NCI-H2171 treated with DMSO at 0.1 percent for 48 hours (cell line): ENCODE measurements at regions not wholly inside any gene's neighbourhood (a gene's known extent, or its start where the extent isn't known, plus 50 kb on each side); places are given as distances from the start of the nearest gene placed in this dataset.
A peak's percentile ranks its signal among the peaks of the same experiment; 100 is the strongest.
"Not testable (repeated sequence)": the region's sequence is repeated elsewhere in the genome, so short reads cannot be mapped to it uniquely, and the experiment has no call there.

Experiments used
- DNase-seq: peaks from one replicate; lab custom pipeline; 2025; lab: John Stamatoyannopoulos, UW

DNA sequence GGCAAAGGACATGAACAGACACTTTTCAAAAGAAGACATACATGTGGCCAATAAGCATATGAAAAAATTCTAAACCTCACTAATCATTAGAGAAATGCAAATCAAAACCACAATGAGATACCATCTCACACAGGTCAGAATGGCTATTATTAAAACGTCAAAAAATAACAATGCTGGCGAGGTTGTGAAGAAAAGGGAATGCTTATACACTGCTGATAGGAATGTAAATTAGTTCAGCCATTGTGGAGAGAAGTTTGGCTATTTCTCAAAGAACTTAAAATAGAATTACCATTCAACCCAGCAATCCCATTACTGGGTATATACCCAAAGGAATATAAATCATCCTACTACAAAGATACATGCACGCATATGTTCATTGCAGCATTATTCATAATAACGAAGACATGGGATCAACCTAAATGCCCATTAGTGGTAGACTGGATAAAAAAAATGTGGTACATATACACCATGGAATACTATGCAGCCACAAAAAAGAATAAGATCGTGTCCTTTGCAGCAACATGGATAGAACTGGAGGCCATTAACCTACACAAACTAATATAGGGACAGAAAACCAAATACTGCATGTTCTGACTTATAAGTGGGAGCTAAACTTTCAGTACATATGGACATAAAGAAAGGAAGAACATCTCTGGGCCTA lies 101.7 kb downstream of the KLF5 start:
- DNase-seq: not testable (repeated sequence)

DNA sequence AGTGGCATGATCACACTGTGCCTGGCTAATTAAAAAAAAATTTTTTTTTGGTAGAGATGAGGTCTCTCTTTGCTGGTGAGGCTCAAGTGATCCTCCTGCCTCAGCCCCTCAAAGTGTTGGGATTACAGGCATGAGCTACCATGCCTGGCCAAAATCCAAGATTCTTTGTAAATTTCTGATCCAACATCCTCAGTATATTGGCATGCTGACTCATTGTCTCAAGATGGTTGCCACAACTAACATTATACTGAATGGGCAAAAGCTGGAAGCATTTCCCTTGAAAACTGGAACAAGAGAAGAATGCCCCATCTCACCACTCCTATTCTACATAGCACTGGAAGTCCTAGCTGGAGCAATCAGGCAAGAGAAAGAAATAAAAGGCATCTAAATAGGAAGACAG lies 100.0 kb downstream of the KLF5 start:
- DNase-seq: no peak

GRCh38 chr13:73157031-73157430 lies 98.2 kb downstream of the KLF5 start:
- no peak for DNase-seq

DNA sequence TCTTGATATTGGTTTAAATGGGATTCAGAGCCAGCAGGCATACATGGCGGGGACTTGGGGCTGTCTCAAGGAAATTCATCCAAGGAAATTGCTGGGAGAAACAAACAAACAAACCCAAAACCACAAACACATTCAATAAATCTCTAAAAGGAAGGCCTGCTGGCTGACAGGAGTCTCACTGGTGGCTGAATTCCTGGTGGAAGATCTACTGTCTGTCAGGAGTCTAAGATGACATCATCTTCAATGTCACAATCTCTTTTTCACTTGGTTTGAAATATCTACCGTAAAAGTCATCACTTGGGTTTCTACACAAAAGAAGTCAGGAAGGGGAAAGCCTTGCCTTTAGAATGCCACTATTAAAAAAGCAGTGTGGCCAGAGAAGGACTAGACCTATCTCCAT lies 87.9 kb downstream of the KLF5 start:
- DNase-seq: no peak

DNA sequence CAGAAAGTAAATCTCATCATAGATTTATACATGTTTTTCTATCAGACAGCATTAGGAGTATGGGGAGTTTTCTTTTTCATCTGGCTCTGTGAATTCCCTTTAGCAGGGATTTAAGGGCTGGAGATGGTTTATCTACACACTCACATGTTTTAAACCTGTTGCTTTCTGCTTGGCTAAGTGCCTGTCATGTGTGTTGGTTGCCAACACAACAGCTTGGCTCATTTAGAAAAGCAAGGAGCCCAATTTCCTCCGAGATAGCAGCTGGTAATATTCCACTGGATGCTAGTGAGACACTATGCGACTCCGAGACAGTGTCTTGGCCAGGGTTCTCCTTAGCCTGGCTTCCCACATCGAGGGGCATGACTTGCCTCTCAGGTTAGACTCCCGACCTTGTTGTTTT lies 83.3 kb downstream of the KLF5 start:
- DNase-seq: peak; percentile 20

GRCh38 chr13:73141292-73141771 lies 82.5 kb downstream of the KLF5 start:
- DNase-seq: no peak

DNA sequence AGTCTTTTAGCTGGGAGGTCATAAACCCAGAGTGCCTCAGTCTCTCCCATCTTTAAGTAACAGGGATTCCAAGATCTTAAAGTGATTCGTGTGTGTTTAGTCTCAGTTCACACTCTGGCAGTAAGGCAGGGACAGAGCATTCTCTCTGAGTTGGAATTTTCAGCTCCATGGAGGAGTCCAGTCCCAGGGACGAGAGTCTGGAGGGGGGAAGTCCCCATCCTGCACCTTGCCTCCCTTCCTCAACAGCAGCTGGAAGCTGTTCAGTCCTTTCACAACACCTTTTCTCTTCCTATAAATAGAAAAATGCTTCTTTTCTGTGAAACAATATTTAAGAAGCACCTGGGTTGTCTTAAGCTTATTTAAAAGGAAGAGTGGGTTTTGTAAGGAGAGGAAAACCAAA lies 82.0 kb downstream of the KLF5 start:
- DNase-seq: no peak

GRCh38 chr13:73138638-73139491 lies 80.1 kb downstream of the KLF5 start:
- DNase-seq: no peak

DNA sequence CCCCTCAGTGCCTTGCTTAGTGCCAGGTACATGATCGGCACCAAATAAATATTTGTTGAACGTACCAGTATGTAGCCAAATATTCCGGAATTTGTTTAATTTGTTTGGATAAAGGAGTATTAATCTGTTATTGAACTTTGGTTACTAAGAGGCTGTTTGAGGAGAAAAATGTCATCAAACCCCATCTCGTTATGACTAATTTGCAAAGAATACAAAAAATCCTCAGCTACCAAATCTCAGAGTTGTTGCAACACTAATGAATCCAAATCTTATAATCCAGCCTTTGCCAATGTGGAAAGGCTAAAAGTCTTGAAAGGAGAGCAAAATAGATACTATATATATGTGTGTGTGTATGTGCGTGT lies 79.5 kb downstream of the KLF5 start:
- no peak for DNase-seq

GRCh38 chr13:73136776-73137175 lies 78.0 kb downstream of the KLF5 start:
- no peak for DNase-seq

- no peak for DNase-seq
These were observed 74.7 kb downstream of the KLF5 start for GRCh38 chr13:73133531-73133930.

DNA sequence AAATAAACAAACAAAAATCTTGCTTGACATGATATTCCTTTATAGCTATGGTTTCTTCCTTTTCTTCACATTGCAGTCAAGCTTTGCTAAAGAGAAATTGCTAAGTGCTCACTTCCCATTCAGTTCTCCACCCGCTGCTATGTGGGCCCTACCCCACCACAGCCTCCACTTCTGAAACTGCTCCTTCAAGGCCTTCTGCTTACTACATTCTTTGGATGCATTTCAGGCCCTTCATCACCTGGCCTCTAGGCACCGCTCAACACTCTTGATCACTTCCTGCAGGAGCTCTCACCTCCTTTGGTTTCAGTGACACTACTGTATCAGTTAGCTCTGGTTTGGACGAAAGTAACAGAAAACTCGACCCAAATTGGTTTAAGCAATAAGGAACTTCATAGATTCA lies 72.4 kb downstream of the KLF5 start:
- no peak for DNase-seq

- no peak for DNase-seq
These were observed 70.2 kb downstream of the KLF5 start for GRCh38 chr13:73129023-73129422.
